ENCODE measurements at regions not wholly inside any gene's neighbourhood (a gene's known extent, or its start where the extent isn't known, plus 50 kb on each side); places are given as distances from the start of the nearest gene placed in this dataset.

GRCh38 chr18:6666012-6666685 lies 63.4 kb upstream of the ARHGAP28 start:
- no peaks in the 10 kb centered on the region; the same call in 1 of the 2 replicates for H3K27me3 ChIP-seq (replicated peaks; ENCODE audit: control insufficient read depth, insufficient read depth, low read length)
- H3K36me3 ChIP-seq (ENCODE audit: control insufficient read depth, insufficient read depth, low read length), result no peaks in the 10 kb centered on the region
- no peak for DNase-seq (ENCODE audit: extremely low read depth, insufficient read length)
- no peak overlapping the region for H3K4me3 ChIP-seq (replicated peaks; ENCODE audit: low read depth, low read length)
- TF ChIP-seq, protein P1, sequence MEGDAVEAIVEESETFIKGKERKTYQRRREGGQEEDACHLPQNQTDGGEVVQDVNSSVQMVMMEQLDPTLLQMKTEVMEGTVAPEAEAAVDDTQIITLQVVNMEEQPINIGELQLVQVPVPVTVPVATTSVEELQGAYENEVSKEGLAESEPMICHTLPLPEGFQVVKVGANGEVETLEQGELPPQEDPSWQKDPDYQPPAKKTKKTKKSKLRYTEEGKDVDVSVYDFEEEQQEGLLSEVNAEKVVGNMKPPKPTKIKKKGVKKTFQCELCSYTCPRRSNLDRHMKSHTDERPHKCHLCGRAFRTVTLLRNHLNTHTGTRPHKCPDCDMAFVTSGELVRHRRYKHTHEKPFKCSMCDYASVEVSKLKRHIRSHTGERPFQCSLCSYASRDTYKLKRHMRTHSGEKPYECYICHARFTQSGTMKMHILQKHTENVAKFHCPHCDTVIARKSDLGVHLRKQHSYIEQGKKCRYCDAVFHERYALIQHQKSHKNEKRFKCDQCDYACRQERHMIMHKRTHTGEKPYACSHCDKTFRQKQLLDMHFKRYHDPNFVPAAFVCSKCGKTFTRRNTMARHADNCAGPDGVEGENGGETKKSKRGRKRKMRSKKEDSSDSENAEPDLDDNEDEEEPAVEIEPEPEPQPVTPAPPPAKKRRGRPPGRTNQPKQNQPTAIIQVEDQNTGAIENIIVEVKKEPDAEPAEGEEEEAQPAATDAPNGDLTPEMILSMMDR (IDR thresholded peaks at IDR 0.05; ENCODE audit: insufficient read depth, low read length, poor library complexity, severe bottlenecking), result no peak

GRCh38 chr18:6668836-6669235 lies 60.7 kb upstream of the ARHGAP28 start:
- TF ChIP-seq, protein P1 (IDR thresholded peaks at IDR 0.05; ENCODE audit: insufficient read depth, low read length, poor library complexity, severe bottlenecking), result no peak
- H3K4me3 ChIP-seq (replicated peaks; ENCODE audit: low read depth, low read length), result no peak overlapping the region
- H3K36me3 ChIP-seq (ENCODE audit: control insufficient read depth, insufficient read depth, low read length), result no peaks in the 10 kb centered on the region
- no peak for DNase-seq (ENCODE audit: extremely low read depth, insufficient read length)
- H3K27me3 ChIP-seq (replicated peaks; ENCODE audit: control insufficient read depth, insufficient read depth, low read length), result no peaks in the 10 kb centered on the region

- TF ChIP-seq, protein P1 (IDR thresholded peaks at IDR 0.05; ENCODE audit: insufficient read depth, low read length, poor library complexity, severe bottlenecking), result no peak
- no peaks in the 10 kb centered on the region; the same call in 1 of the 2 replicates for H3K27me3 ChIP-seq (replicated peaks; ENCODE audit: control insufficient read depth, insufficient read depth, low read length)
- no peaks in the 10 kb centered on the region for H3K36me3 ChIP-seq (ENCODE audit: control insufficient read depth, insufficient read depth, low read length)
- DNase-seq (ENCODE audit: extremely low read depth, insufficient read length), result no peak
- H3K4me3 ChIP-seq (replicated peaks; ENCODE audit: low read depth, low read length), result no peak overlapping the region
Measured at GRCh38 chr18:6672821-6673308, 56.7 kb upstream of the ARHGAP28 start.

DNA sequence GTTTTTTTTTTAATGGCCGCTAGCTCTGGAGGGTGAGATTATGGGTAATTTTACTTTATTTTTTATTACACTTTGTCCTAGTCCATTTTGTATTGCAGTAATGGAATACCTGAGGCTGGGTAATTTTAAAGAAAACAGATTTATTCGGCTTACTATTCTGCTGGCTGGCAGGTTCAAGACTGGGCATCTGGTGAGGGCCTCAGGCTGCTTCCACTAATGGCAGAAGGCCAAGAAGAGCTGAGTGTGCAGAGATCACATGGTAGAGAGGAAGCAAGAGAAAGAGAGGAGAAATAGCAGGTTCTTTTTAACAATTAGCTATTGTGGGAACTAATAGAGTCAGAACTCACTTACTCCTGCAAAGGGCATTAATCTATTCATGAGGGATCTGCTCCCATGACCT lies 52.4 kb upstream of the ARHGAP28 start:
- no peak overlapping the region for H3K4me3 ChIP-seq (replicated peaks; ENCODE audit: low read depth, low read length)
- TF ChIP-seq, protein P1 (IDR thresholded peaks at IDR 0.05; ENCODE audit: insufficient read depth, low read length, poor library complexity, severe bottlenecking), result no peak
- DNase-seq (ENCODE audit: extremely low read depth, insufficient read length), result no peak
- no peaks in the 10 kb centered on the region; the same call in 1 of the 2 replicates for H3K27me3 ChIP-seq (replicated peaks; ENCODE audit: control insufficient read depth, insufficient read depth, low read length)
- no peaks in the 10 kb centered on the region for H3K36me3 ChIP-seq (ENCODE audit: control insufficient read depth, insufficient read depth, low read length)

DNA sequence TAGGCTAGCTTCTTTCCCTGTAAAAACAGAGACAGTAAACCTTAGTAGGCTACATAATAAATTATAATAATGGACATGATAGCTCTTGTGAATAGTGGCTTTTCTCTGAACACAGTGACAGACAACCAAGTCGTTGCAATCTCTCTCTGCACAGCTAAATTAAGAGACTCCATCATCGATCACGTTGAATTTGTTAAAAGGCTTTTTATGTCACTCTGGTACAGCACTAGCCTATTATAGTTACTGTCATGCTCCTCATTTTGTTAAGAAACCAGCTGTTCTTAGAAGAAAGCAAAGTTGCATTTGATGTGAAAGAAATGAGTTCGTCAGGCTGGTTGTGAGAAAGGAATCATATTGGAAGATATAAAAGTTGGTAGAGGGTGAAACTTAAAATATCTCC lies 50.3 kb upstream of the ARHGAP28 start:
- Histone ChIP-seq H3K27me3 (replicated peaks; ENCODE audit: control insufficient read depth, insufficient read depth, low read length) (no peaks in the 10 kb centered on the region; the same call in 1 of the 2 replicates), H3K4me3 (replicated peaks; ENCODE audit: low read depth, low read length) (no peak overlapping the region), H3K36me3 (ENCODE audit: control insufficient read depth, insufficient read depth, low read length) (no peaks in the 10 kb centered on the region)
- no peak for DNase-seq (ENCODE audit: extremely low read depth, insufficient read length)
- TF ChIP-seq, protein P1 (IDR thresholded peaks at IDR 0.05; ENCODE audit: insufficient read depth, low read length, poor library complexity, severe bottlenecking), result no peak

Measured in GM06990 (cell line).